ENCODE measurements at regions not wholly inside any gene's neighbourhood (a gene's known extent, or its start where the extent isn't known, plus 50 kb on each side); places are given as distances from the start of the nearest gene placed in this dataset.

DNA sequence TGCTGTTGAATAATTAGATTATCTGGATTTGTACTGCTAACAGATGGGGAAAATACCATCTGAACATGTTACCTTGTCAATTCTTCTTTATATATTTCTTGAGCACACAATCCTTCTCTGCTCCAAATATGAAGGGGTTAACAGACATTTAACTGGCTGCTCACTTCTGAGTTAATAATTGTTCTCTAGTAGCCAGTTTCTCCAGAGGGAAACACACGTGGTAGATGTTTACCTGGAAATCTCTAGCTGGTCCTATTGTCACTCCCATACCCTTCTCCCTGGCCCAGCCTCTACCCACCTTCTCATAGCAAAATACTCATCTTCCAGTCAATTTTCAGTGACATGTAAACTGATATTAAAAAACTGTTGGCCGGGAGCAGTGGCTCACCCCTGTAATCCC is 101.5 kb upstream of the ZNF462 start:
- TF ChIP-seq, protein P1, sequence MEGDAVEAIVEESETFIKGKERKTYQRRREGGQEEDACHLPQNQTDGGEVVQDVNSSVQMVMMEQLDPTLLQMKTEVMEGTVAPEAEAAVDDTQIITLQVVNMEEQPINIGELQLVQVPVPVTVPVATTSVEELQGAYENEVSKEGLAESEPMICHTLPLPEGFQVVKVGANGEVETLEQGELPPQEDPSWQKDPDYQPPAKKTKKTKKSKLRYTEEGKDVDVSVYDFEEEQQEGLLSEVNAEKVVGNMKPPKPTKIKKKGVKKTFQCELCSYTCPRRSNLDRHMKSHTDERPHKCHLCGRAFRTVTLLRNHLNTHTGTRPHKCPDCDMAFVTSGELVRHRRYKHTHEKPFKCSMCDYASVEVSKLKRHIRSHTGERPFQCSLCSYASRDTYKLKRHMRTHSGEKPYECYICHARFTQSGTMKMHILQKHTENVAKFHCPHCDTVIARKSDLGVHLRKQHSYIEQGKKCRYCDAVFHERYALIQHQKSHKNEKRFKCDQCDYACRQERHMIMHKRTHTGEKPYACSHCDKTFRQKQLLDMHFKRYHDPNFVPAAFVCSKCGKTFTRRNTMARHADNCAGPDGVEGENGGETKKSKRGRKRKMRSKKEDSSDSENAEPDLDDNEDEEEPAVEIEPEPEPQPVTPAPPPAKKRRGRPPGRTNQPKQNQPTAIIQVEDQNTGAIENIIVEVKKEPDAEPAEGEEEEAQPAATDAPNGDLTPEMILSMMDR (IDR thresholded peaks at IDR 0.05; ENCODE audit: partially characterized antibody, unreplicated experiment): no peak
- Mint-ChIP-seq H3K4me1 (ENCODE audit: low read depth, unreplicated experiment) (no peaks in the 10 kb centered on the region), H3K9me3 (ENCODE audit: unreplicated experiment) (no peaks in the 10 kb centered on the region), H3K27ac (ENCODE audit: unreplicated experiment) (no peak overlapping the region), H3K4me3 (ENCODE audit: unreplicated experiment) (no peak overlapping the region), H3K36me3 (ENCODE audit: unreplicated experiment) (no peaks in the 10 kb centered on the region), H3K27me3 (ENCODE audit: unreplicated experiment) (no peaks in the 10 kb centered on the region)
- DNase-seq: no peak

DNA sequence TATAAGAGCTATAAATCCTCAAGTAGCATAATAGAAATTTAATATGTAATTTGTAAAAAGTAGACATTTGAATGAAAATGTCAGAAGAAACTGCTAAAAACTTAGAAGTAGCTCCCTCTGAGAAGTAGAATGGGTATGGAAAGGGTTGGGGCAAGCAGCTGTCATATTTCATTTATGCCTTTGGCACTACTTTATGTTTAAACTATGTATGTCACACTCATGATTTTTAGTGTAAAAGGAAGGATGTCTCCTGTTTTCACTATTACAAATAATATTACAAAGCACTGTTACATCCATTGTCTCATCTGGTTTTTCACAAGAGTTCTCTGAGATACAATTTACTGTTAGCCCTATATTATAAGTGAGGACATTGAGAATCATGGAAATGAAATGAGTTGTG is 96.3 kb upstream of the ZNF462 start:
- TF ChIP-seq, protein P1 (IDR thresholded peaks at IDR 0.05; ENCODE audit: partially characterized antibody, unreplicated experiment): no peak
- DNase-seq: no peak
- H3K9me3 Mint-ChIP-seq (ENCODE audit: unreplicated experiment): no peaks in the 10 kb centered on the region
- H3K27ac Mint-ChIP-seq (ENCODE audit: unreplicated experiment): no peak overlapping the region
- no peak overlapping the region for H3K4me3 Mint-ChIP-seq (ENCODE audit: unreplicated experiment)
- H3K27me3 Mint-ChIP-seq (ENCODE audit: unreplicated experiment): no peaks in the 10 kb centered on the region
- peaks cover 4% of the 10 kb centered on the region for H3K4me1 Mint-ChIP-seq (ENCODE audit: low read depth, unreplicated experiment)
- no peaks in the 10 kb centered on the region for H3K36me3 Mint-ChIP-seq (ENCODE audit: unreplicated experiment)

DNA sequence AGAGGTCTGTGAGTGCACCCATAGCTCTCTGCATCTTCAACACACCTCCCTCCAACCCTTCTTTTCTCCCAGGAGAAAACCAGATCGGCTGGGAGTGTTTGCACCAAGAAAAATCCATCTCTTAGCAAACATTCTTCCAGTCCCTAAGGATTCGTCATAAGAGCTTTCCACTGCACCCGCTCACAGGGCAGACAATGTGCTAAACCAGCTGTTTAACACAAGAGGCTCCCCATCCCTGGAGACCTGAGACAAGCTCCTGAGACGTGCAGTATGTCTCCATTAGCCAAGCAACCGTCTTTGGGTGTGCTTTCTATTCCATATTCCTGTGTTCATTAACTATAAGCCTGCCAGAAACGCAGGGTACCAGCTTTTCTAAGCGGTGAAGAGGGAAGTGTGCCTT is 93.6 kb upstream of the ZNF462 start:
- Mint-ChIP-seq H3K36me3 (ENCODE audit: unreplicated experiment) (no peaks in the 10 kb centered on the region), H3K4me1 (ENCODE audit: low read depth, unreplicated experiment) (peaks cover 4% of the 10 kb centered on the region), H3K27me3 (ENCODE audit: unreplicated experiment) (no peaks in the 10 kb centered on the region), H3K9me3 (ENCODE audit: unreplicated experiment) (no peaks in the 10 kb centered on the region), H3K27ac (ENCODE audit: unreplicated experiment) (no peak overlapping the region), H3K4me3 (ENCODE audit: unreplicated experiment) (no peak overlapping the region)
- no peak for DNase-seq
- TF ChIP-seq, protein P1 (IDR thresholded peaks at IDR 0.05; ENCODE audit: partially characterized antibody, unreplicated experiment): no peak

DNA sequence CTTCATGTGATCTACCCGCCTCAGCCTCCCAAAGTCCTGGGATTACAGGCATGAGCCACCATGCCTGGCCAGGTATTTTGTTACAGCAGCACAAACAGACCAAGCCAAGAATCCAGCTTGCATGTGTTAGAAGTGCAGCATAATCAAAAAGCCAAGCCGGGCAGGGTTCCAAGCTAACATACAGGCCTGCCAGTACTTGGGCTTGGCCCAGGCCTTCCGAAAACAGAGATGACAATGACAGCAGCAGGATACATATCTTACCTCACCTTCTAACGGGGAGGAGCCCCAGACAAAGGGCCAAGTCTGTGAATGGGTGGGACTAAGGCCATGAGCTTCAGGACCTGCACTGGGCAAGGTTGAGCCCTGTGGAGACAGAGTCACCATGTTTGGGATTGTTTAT is 91.4 kb upstream of the ZNF462 start:
- no peaks in the 10 kb centered on the region for H3K27me3 Mint-ChIP-seq (ENCODE audit: unreplicated experiment)
- no peak for DNase-seq
- peaks cover 4% of the 10 kb centered on the region for H3K4me1 Mint-ChIP-seq (ENCODE audit: low read depth, unreplicated experiment)
- H3K27ac Mint-ChIP-seq (ENCODE audit: unreplicated experiment): no peak overlapping the region
- no peaks in the 10 kb centered on the region for H3K9me3 Mint-ChIP-seq (ENCODE audit: unreplicated experiment)
- no peaks in the 10 kb centered on the region for H3K36me3 Mint-ChIP-seq (ENCODE audit: unreplicated experiment)
- TF ChIP-seq, protein P1 (IDR thresholded peaks at IDR 0.05; ENCODE audit: partially characterized antibody, unreplicated experiment): no peak
- no peak overlapping the region for H3K4me3 Mint-ChIP-seq (ENCODE audit: unreplicated experiment)

DNA sequence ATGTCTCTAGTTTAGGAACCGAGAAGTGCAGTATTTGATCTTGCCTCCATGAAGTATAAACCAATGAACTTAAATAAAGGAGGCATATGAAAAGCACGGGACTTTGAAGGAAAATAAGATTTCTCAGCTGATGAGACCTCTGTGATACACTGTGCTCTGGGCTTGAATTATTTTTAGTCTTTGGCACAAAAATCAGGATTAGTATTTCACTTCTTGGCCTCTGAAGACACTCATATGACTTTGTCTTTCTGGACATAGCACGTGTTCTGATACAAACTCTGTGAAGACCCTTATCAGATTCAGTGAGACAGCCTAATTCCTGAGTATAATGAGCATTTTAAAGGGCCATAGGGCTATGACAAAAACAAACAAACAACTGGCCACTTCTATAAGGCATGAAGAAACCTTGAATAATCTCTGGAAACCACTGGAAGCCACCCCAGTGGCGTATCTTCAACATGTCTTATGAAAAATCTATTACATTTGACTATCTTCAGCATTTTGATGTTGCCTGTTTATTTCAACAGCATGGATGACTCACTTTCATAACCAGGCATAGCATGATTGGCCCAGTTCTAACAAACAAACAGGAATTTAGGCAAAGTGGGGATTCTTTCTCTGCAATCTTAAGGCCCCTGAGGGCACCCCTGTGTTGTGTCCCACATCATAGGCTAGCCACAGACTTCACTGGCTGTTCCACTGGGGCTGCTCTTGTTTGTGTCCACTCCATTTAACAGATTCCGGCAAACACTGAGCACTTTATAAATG is 90.3 kb upstream of the ZNF462 start:
- H3K27me3 Mint-ChIP-seq (ENCODE audit: unreplicated experiment): no peaks in the 10 kb centered on the region
- TF ChIP-seq, protein P1 (IDR thresholded peaks at IDR 0.05; ENCODE audit: partially characterized antibody, unreplicated experiment): no peak
- H3K4me1 Mint-ChIP-seq (ENCODE audit: low read depth, unreplicated experiment): peaks cover 4% of the 10 kb centered on the region
- DNase-seq: no peak
- no peaks in the 10 kb centered on the region for H3K36me3 Mint-ChIP-seq (ENCODE audit: unreplicated experiment)
- H3K9me3 Mint-ChIP-seq (ENCODE audit: unreplicated experiment): no peaks in the 10 kb centered on the region
- H3K4me3 Mint-ChIP-seq (ENCODE audit: unreplicated experiment): no peak overlapping the region
- no peak overlapping the region for H3K27ac Mint-ChIP-seq (ENCODE audit: unreplicated experiment)

Measured in glutamatergic neuron (in vitro differentiated cells).